Embryonic facial prominence (tissue), 1 donor: ENCODE measurements at regions not wholly inside any gene's neighbourhood (a gene's known extent, or its start where the extent isn't known, plus 50 kb on each side); places are given as distances from the start of the nearest gene placed in this dataset.

Source experiments
- DNase-seq: peaks from one replicate; pipeline ENCODE4 v3.0.0-alpha.2; 2016; ENCODE audit errors: extremely low spot score

GRCh38 chr9:95623640-95624039 lies 106.9 kb upstream of the PTCH1 start:
- DNase-seq = no peak

- DNase-seq = no peak
Measured at GRCh38 chr9:95620722-95621121, 104.0 kb upstream of the PTCH1 start.

- DNase-seq = no peak
Measured at GRCh38 chr9:95620314-95620713, 103.5 kb upstream of the PTCH1 start.

GRCh38 chr9:95615246-95615645 lies 98.5 kb upstream of the PTCH1 start:
- no peak for DNase-seq

- DNase-seq = no peak
Measured at GRCh38 chr9:95613670-95614069, 96.9 kb upstream of the PTCH1 start.

GRCh38 chr9:95611354-95611753 lies 94.6 kb upstream of the PTCH1 start:
- no peak for DNase-seq

GRCh38 chr9:95610006-95610785 lies 93.4 kb upstream of the PTCH1 start:
- no peak for DNase-seq

- DNase-seq = no peak
Measured at GRCh38 chr9:95609426-95609825, 92.7 kb upstream of the PTCH1 start.

- DNase-seq = no peak
Measured at GRCh38 chr9:95608341-95608740, 91.6 kb upstream of the PTCH1 start.

GRCh38 chr9:95607507-95607906 lies 90.7 kb upstream of the PTCH1 start:
- peak; percentile 55 for DNase-seq

- no peak for DNase-seq
Measured at GRCh38 chr9:95606489-95607350, 89.9 kb upstream of the PTCH1 start.

GRCh38 chr9:95605816-95606488 lies 89.2 kb upstream of the PTCH1 start:
- peak; percentile 82 for DNase-seq

- DNase-seq = no peak
Measured at GRCh38 chr9:95605101-95605500, 88.3 kb upstream of the PTCH1 start.

- no peak for DNase-seq
Measured at GRCh38 chr9:95598236-95598635, 81.5 kb upstream of the PTCH1 start.

- DNase-seq = no peak
Measured at GRCh38 chr9:95595721-95596295, 79.0 kb upstream of the PTCH1 start.

GRCh38 chr9:95592931-95593330 lies 76.2 kb upstream of the PTCH1 start:
- DNase-seq = no peak

GRCh38 chr9:95588724-95589588 lies 72.2 kb upstream of the PTCH1 start:
- no peak for DNase-seq

- DNase-seq = no peak
Measured at GRCh38 chr9:95587021-95587964, 70.5 kb upstream of the PTCH1 start.

- no peak for DNase-seq
Measured at GRCh38 chr9:95586326-95586725, 69.6 kb upstream of the PTCH1 start.

GRCh38 chr9:95585824-95586223 lies 69.1 kb upstream of the PTCH1 start:
- no peak for DNase-seq
